SIG-M5 treated with dmso at 0.1 percent for 504 hours (cell line): ENCODE measurements at regions not wholly inside any gene's neighbourhood (a gene's known extent, or its start where the extent isn't known, plus 50 kb on each side); places are given as distances from the start of the nearest gene placed in this dataset.
"Not testable (repeated sequence)": the region's sequence is repeated elsewhere in the genome, so short reads cannot be mapped to it uniquely, and the experiment has no call there.

Source experiments
- DNase-seq: peaks from one replicate; lab custom pipeline; 2025; ENCODE audit not compliant: unreplicated experiment; lab: John Stamatoyannopoulos, UW

DNA sequence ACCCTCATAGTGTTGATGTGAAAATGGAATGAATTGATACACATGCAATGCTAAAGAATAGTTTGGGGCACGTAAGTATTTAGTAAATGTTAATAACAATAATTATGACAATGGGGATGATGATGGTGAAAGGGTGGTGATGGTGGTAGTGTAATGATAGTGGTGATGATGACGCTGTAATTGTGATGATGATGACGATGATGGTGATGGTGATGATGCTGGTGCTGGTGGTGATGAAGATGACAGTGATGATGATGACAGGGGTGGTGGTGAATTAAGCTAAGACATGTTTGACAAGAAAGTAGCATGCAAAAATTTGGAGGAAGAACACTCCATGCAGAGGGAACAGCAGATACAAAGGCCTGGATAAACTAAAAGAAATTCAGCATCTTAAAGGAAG is 364.4 kb upstream of the API5 start:
- DNase-seq, result no peak

DNA sequence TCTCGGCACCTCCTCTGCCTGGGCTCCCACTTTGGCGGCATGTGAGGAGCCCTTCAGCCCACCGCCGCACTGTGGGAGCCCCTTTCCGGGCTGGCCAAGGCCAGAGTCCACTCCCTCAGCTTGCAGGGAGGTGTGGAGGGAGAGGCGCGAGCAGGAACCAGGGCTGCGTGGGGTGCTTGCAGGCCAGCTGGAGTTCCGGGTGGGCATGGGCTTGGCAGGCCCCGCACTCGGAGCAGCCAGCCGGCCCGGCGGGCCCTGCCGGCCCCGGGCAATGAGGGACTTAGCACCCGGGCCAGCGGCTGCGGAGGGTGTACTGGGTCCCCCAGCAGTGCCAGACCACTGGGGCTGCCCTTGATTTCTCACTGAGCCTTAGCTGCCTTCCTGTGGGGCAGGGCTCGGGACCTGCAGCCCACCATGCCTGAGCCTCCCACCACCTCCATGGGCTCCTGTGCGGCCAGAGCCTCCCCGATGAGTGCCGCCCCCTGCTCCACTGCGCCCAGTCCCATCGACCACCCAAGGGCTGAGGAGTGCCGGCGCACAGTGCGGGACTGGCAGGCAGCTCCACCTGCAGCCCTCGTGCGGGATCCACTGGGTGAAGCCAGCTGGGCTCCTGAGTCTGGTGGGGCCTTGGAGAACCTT is 361.9 kb upstream of the API5 start:
- not testable (repeated sequence) for DNase-seq

- DNase-seq, result peak; percentile 11
These were observed 360.5 kb upstream of the API5 start for GRCh38 chr11:42951266-42951665.

GRCh38 chr11:42957831-42958230 is 354.0 kb upstream of the API5 start:
- no peak for DNase-seq

DNA sequence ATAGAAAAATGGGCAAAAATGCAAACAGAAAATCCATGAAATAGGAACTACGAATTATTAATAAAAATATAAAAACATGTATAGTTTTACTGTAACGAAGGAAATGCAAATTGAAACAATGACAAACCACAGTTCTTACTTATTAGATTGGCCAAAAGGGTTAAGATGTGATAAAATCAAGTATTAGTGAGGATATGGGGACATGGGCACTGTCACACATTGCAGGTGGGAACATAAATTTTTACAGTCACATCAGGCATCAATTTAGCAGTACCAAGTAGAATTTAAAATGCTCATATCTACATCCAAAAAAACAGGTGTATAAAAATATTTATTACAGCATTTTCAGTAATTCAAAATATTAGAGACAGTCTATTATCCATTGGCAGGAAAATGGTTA is 353.2 kb upstream of the API5 start:
- DNase-seq, result no peak

GRCh38 chr11:42960521-42961088 is 351.2 kb upstream of the API5 start:
- DNase-seq, result no peak

DNA sequence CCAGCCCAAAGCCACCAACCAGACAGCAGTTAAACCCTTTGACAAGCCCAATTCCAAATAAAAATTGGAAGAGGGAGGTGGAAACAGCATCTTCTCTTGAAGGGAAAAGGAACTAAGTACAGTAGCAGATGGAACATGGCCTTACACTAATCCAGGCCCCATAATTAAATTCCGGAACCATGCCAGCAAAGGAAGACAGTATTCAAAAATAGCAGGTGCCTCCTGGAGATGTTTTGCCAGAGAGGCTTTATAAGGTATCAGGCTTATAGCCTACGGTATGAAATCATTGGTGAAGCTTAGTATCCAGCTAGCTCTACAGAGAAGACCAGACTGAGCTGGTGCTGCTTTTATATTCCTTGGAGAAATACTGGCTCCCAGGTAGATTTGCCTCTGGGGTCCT is 344.1 kb upstream of the API5 start:
- no peak for DNase-seq

- DNase-seq, result no peak
These were observed 339.1 kb upstream of the API5 start for GRCh38 chr11:42972741-42973140.

DNA sequence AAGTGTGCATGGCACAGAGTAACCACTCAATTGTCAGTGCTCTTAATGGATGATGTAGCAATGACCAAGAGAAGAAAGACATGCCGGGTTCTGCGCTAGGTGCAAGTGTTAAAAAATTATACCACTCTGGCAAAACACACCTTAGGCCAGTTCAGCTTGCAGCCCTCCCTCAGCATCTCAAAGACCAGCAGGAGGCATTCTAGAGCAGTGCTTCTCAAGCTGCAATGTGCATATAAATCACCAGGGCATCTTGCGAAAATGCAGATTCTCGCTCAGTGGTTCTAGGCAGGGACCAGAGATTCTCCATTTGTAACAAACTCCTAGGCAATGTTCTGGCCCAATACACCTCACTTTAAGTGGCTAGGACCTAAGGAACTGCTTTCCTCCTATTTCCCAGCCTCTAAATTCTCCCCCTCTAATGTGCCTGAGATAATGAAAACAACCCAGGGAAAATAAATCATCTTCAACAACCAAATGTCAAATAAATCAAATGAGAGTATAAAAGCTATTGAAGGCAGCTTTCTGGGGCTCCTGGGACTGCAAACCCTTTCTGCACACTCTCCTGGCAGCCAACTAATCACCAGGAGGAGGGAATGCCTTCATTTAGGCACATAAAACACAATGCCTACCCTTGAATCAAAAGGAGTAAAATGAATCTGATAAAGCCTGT is 337.2 kb upstream of the API5 start:
- DNase-seq, result no peak

- DNase-seq, result no peak
These were observed 336.6 kb upstream of the API5 start for GRCh38 chr11:42975180-42975529.

DNA sequence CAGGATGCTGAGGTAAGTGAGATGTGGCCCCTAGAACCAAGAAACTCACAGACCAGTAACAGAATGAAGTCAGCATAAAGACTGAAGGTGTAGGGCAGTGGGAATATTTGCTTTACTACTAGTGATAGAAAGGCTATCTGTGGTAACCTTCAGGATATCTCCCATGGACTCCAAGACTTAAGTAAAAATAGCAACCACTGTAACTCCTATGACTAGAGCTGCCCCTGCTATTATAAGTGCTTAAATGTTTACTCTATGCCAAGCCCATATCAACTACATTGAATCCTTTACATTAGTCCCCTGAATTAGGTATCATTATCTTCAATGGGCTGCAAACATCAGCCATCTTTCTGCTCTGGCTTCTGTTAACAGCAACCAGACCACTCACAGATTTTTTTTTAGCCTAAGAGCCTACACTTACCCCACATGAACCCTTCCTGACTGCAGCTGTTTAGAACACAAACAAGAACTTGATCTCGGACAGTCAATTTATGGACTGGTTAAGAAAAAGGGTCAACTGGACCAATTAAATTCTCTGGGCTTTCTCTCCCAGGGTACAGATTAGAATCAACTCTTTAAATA is 335.1 kb upstream of the API5 start:
- DNase-seq, result no peak

- no peak for DNase-seq
These were observed 319.2 kb upstream of the API5 start for GRCh38 chr11:42992594-42992993.

DNA sequence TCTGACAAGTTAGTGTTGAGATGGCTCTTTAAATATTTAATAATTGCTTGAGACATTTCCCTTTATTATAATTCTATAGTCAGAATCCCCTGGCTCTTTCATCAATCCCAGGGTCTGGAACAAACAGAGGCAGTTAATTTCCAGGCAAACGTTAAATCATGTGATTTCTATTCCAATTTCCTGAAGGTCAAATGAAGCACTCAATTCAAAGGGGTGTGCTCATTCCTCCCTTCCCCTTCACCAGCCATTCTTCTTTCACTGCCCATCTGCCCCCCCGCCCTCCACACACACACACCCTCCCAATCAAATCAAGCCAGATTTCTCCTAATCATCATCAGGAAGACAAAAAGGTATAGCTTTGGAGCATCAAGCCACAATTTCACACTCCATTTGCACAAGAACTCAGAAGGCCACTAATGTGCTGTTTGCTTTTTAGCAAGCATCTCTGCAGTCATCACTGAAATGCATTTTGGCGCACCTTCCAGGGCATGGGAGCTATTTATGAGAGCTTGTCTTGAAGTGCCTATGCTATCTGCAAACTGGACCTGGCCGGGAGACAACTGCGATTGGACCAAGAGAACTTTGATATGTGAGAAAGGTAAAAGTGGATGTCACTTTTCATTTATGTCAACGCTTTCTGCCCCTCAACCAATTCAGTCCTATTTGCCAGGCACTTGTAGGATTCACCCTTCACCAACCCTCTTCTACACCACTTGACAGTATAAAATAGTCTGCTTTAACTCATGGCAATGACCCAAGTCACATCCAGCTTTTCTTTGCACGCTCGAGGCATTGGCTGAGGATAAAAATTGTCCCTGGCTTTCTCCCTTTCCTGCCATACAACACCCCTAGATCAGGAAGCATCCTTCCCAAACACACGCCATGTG is 315.1 kb upstream of the API5 start:
- no peak for DNase-seq

GRCh38 chr11:43004879-43005278 is 306.9 kb upstream of the API5 start:
- DNase-seq, result not testable (repeated sequence)

DNA sequence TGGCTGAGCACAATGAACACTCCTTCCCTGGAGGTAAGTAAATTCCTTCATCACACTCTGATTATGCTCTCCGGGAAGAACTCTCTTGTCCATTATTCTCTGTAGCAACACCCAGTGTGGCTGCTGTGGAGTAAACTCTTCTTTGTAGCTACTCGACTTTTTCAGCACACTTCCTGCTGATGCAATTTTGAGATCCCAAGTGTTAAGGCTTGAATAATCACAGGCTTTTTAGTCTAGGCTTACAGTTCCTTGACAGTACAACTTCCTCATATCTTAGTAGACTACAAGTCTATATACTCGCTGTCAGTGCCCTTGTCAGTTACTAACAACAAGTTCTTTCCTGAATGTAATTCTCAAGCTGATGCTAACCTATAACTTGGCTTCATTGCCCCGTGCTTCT is 301.8 kb upstream of the API5 start:
- DNase-seq, result no peak

DNA sequence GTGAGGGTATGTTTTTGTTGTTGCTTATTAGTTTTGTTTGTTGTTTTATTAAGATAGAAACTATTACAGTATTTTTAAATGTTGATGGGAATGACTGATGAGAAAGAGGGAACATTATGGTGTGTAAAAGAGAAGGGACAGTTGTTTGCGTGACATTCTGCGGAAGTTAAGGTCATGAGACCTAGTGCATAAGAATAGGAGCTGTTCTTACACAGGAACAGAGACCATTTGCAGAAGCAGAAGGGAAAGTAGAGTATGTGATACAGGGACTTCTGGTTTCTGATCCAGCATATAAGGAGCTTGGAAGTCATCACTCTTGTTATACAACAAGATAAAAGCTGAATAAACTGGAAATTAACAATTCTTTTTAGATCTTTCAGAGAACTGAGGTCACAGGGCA is 299.2 kb upstream of the API5 start:
- no peak for DNase-seq

GRCh38 chr11:43021466-43021865 is 290.3 kb upstream of the API5 start:
- DNase-seq, result no peak

DNA sequence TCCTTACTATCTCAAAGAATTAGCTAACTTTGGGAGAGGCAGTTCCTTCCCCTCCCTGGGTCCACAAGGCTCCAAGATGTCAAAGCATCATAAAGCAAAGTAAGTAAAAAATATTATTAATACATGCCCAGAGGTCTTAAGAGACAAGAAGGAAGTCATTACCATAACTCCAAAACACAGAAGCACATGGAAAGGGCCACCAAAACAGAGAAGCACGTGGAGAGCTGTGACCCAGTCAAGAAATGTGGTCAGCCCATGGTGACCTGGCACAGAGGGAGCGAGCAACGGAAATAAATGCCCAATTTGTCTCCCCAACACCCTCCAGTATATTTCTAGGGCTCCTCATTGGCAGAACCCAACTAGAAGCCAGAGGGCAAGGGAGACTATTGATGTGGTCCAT is 277.5 kb upstream of the API5 start:
- DNase-seq, result no peak

DNA sequence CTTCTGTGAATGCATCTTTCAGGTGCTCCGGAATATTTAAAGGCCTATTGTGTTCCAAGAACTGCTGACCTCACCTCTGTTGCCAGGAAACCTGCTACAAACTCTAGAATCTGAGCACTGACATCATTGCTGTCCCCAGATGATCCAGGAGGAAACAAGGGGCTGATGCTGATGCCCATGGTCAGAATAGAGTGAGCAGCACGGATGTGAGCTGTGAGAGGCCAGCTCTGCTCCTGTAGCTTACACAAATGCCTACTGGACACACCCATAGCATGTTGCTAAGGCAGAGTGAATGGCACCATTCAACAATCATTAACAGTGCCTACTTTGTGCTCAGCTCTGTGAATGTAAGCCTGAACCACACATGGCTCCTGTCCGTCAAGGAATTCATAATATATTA is 276.7 kb upstream of the API5 start:
- DNase-seq, result no peak

DNA sequence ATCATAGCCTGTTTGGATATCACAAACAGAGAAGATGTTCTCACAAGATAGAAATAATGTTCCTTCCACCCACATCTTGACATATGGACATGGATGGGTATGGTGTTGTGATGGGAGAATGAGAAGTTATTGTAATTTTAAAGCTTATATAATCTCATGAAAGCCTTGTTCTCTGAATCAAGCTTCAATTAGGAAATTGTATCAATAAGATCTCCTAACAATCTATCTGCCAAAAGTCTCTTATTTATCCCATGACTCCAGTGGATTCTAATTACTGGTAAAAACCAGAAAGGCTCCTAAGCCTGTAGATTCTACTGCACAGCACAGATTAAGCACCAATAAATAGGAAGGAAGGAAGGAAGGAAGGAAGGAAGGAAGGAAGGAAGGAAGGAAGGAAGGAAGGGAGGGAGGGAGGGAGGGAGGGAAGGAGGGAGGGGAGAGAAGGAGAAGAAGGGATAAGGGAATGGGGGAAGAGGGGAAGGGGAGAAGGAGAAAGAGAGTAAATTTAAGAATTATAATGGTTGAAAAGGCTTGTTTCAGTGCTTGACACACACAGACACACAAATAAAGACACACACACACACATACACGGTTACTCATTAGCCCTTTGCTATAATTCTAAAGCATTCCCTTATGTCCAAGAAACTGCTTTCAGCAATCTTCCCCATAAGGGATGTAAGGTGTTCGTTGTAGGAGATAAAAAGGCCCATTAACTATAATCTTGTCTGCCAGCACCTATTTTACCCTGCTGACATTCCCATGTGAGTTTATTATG is 258.0 kb upstream of the API5 start:
- DNase-seq, result no peak

DNA sequence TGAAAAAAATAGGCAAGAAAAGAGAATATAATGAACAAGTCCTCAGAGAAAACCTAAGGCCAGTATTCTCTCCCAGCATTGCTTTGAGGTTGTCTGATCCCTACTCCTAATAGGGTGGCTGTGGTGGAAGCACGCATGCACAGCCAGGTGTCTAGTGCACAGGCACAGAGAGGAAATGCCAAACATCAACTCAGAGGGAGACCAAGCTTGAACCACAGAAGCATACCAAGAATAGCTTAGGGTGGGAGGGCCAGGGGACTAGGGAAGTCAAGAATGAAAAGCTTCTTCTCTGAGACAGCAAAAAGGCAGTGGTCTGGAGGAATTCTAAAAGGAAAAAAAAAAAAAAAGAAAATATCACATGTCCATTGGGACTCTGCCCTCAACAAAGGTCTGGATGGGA is 244.1 kb upstream of the API5 start:
- DNase-seq, result no peak
